ENCODE measurements at regions not wholly inside any gene's neighbourhood (a gene's known extent, or its start where the extent isn't known, plus 50 kb on each side); places are given as distances from the start of the nearest gene placed in this dataset.
"Not testable (repeated sequence)": the region's sequence is repeated elsewhere in the genome, so short reads cannot be mapped to it uniquely, and the experiment has no call there.

DNA sequence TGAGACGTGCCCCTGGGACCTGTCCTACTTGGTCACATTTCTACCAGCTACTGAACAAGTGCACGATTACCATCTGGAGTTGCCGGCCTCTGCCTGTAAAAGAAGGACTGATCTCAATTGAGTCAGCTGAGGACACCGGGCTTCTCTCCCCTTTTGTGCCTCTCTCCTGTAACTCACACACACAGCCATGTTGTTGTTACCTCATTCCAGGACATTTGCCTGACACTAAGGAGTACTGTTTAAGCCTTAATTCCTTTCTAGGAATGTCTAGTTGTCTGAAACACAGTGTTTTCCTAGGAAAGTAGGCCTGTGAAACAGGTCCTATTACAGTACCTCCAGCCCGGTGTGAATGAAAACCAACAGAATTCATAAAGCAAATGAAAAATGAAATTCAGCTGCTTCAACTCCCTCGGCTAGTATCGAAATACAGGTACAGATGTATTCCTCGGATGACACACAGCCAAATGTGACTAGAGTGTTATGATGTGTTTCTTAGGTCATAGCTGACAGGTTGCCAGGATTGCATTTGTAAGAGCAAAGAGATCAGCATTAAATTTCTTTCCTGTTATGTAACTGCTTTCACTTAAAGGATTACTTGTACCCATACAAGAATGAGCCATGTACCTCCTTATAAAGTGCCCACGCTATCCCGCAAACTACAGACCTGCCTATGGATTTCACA is 152.0 kb upstream of the IRS2 start:
- TF ChIP-seq, protein P1, sequence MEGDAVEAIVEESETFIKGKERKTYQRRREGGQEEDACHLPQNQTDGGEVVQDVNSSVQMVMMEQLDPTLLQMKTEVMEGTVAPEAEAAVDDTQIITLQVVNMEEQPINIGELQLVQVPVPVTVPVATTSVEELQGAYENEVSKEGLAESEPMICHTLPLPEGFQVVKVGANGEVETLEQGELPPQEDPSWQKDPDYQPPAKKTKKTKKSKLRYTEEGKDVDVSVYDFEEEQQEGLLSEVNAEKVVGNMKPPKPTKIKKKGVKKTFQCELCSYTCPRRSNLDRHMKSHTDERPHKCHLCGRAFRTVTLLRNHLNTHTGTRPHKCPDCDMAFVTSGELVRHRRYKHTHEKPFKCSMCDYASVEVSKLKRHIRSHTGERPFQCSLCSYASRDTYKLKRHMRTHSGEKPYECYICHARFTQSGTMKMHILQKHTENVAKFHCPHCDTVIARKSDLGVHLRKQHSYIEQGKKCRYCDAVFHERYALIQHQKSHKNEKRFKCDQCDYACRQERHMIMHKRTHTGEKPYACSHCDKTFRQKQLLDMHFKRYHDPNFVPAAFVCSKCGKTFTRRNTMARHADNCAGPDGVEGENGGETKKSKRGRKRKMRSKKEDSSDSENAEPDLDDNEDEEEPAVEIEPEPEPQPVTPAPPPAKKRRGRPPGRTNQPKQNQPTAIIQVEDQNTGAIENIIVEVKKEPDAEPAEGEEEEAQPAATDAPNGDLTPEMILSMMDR (IDR thresholded peaks at IDR 0.05; ENCODE audit: control insufficient read depth, extremely low read depth, insufficient read depth): no peak
- DNase-seq (ENCODE audit: low read depth): peak; percentile 69
- no peak overlapping the region for H3K4me3 ChIP-seq (ENCODE audit: low read depth, low read length)

- H3K4me3 ChIP-seq (ENCODE audit: low read depth, low read length); DNase-seq (ENCODE audit: low read depth): not testable (repeated sequence)
Measured at GRCh38 chr13:109934520-109934919, 148.1 kb upstream of the IRS2 start.

- H3K4me3 ChIP-seq (ENCODE audit: low read depth, low read length): no peak overlapping the region
- TF ChIP-seq, protein P1 (IDR thresholded peaks at IDR 0.05; ENCODE audit: control insufficient read depth, extremely low read depth, insufficient read depth): no peak
- no peak for DNase-seq (ENCODE audit: low read depth)
Measured at GRCh38 chr13:109933476-109933875, 147.1 kb upstream of the IRS2 start.

GRCh38 chr13:109924376-109924775 is 138.0 kb upstream of the IRS2 start:
- DNase-seq (ENCODE audit: low read depth): no peak
- TF ChIP-seq, protein P1 (IDR thresholded peaks at IDR 0.05; ENCODE audit: control insufficient read depth, extremely low read depth, insufficient read depth): no peak
- H3K4me3 ChIP-seq (ENCODE audit: low read depth, low read length): no peak overlapping the region

GRCh38 chr13:109922518-109922917 is 136.1 kb upstream of the IRS2 start:
- no peak overlapping the region for H3K4me3 ChIP-seq (ENCODE audit: low read depth, low read length)
- DNase-seq (ENCODE audit: low read depth): no peak
- TF ChIP-seq, protein P1 (IDR thresholded peaks at IDR 0.05; ENCODE audit: control insufficient read depth, extremely low read depth, insufficient read depth): no peak

DNA sequence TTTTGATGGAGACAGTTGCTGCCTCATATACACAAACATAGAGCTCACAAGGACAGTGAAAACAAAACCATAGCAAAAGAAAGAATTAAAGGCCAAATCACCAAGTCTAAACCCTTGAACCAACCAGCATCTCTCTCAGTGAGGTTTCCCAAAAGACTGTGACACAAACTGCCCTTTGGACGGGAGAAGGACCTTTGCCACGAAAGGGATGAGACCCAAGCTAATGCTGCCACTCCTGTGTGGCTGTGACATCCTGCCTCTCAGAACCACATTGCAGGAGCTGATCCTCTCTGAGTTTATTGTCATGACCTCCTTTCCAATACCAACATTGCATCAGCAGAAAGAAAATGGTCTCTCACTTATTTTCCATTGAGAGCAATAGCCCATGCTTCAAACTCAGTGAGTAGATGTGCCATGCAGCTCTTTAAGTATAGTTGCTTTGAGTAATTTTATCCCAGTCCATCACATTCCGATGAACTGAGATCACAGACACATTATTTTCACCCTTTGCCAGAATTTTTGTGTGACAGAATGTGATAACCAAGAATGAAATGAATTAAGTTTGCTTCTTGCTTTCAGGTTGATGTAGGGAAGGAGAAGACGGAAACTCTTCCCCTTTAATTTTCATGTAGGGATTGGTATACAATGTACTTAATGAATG is 133.5 kb upstream of the IRS2 start:
- no peak overlapping the region for H3K4me3 ChIP-seq (ENCODE audit: low read depth, low read length)
- TF ChIP-seq, protein P1 (IDR thresholded peaks at IDR 0.05; ENCODE audit: control insufficient read depth, extremely low read depth, insufficient read depth): no peak
- DNase-seq (ENCODE audit: low read depth): no peak

DNA sequence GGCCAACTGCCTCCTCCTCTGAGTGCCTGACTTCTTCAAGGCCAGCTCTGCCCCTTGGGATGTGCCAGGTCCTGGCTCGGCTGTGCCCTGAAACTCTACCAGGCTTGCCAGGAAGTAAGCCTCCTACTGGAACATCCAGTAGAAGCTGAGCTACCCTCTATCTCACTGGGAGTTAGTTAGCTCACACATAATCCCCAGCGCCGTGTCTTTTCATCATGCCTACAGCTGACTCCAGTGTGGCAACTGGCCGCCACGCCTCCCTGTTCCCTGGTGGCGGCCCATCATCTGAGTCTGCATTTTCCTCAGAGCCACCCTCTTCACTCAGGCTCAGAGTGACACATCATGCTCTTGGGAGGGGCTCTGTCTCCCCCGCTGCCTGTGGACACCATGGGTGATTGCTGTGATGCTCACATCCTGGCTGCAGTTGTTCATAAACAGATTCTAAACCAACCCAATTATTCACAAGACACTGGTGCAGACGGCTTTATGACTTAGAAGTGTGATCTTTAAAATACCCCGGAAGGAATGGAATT is 131.9 kb upstream of the IRS2 start:
- DNase-seq (ENCODE audit: low read depth): no peak
- TF ChIP-seq, protein P1 (IDR thresholded peaks at IDR 0.05; ENCODE audit: control insufficient read depth, extremely low read depth, insufficient read depth): no peak
- no peak overlapping the region for H3K4me3 ChIP-seq (ENCODE audit: low read depth, low read length)
